Gastrocnemius medialis (tissue), 4 donors: ENCODE measurements at regions not wholly inside any gene's neighbourhood (a gene's known extent, or its start where the extent isn't known, plus 50 kb on each side); places are given as distances from the start of the nearest gene placed in this dataset.

Experiments
- ATAC-seq, 2 donors: fragments of 150-250 bp; one replicate each; pipeline ENCODE4 v1.9.1; 2016
- DNase-seq, 2 donors: peaks; one replicate each; pipeline ENCODE4 v3.0.0-alpha.2; 2019
- H3K27ac ChIP-seq, 4 donors: fragments of 200-600 bp; sonication (generic); 1 replicate in 1 of 4; 2 replicates in 3 of 4; pipeline ENCODE4 v1.5.1; 2016 to 2018; ENCODE audit warnings: mild to moderate bottlenecking in 2 of 4, moderate library complexity in 1 of 4
- H3K27me3 ChIP-seq, 3 donors: fragments of 200-600 bp; sonication (generic) in 2 of 3; 1 replicate in 1 of 3; 2 replicates in 2 of 3; pipeline versions ENCODE4 v1.5.1 to v1.6.0; 2016 to 2019; ENCODE audit warnings: mild to moderate bottlenecking in 1 of 3, moderate library complexity in 1 of 3
- H3K36me3 ChIP-seq, 2 donors: fragments of 200-600 bp; sonication (generic) in 1 of 2; one replicate each; pipeline ENCODE4 v1.5.1; 2017 to 2018
- H3K4me1 ChIP-seq, 2 donors: fragments of 200-600 bp; sonication (generic) in 1 of 2; one replicate each; pipeline ENCODE4 v1.5.1; 2016 to 2017; ENCODE audit warnings: mild to moderate bottlenecking in 2 of 2
- H3K4me3 ChIP-seq, 4 donors: fragments of 200-600 bp; sonication (generic) in 3 of 4; 1 replicate in 1 of 4; 2 replicates in 3 of 4; pipeline ENCODE4 v1.5.1; 2016 to 2019; ENCODE audit warnings: mild to moderate bottlenecking in 2 of 4
- H3K9me3 ChIP-seq, 3 donors: fragments of 200-600 bp; sonication (generic) in 2 of 3; 1 replicate in 1 of 3; 2 replicates in 2 of 3; pipeline ENCODE4 v1.5.1; 2016 to 2019
- CTCF ChIP-seq, 5 experiments: fragments of 450-650 bp in 3 of 5; fragments of 200-600 bp in 2 of 5; sonication (generic) in 2 of 5; IDR thresholded peaks in 4 of 5; conservative IDR thresholded peaks in 1 of 5; 1 replicate in 4 of 5; 2 replicates in 1 of 5; pipeline ENCODE4 v1.5.1; 2016 to 2019; ENCODE audit warnings: antibody characterized with exemption in 5 of 5, mild to moderate bottlenecking in 3 of 5, moderate library complexity in 3 of 5
- POLR2A ChIP-seq, 2 donors: fragments of 450-650 bp; IDR thresholded peaks; one replicate each; pipeline ENCODE4 v1.6.1; 2017; ENCODE audit warnings: antibody characterized with exemption in 2 of 2, mild to moderate bottlenecking in 2 of 2, moderate library complexity in 2 of 2
- in situ Hi-C, 4 donors: fragments of 200-750 bp; cut with MboI; loops; one replicate each; pipeline versions ENCODE4 v1.15.0 to v1.8.0; 2017; ENCODE audit warnings: low sequenced_read_pairs in 4 of 4
- intact Hi-C: fragments of 100-400 bp; cut with DNase I; formaldehyde crosslinking; loops from one replicate; pipeline ENCODE4 v1.15.1; 2023; ENCODE audit warnings: low total_unique reads

GRCh38 chr18:30572214-30572613 lies 470.3 kb downstream of the DSC3 start:
- no peak overlapping the region for H3K27ac ChIP-seq
- in situ Hi-C loops = no loop called here
- DNase-seq (no peak), ATAC-seq (no peak)
- no peak for TF ChIP-seq CTCF (IDR thresholded peaks at IDR 0.05 in 4 of 5, conservative IDR thresholded peaks at IDR 0.05 in 1 of 5)
- no peak for TF ChIP-seq POLR2A (IDR thresholded peaks at IDR 0.05)
- no peaks in the 10 kb centered on the region for H3K27me3 ChIP-seq
- intact Hi-C loops = no loop called here
- H3K36me3 ChIP-seq = no peaks in the 10 kb centered on the region
- H3K4me1 ChIP-seq = no peaks in the 10 kb centered on the region
- no peaks in the 10 kb centered on the region for H3K9me3 ChIP-seq
- H3K4me3 ChIP-seq = no peak overlapping the region

GRCh38 chr18:30568333-30568732 lies 474.2 kb downstream of the DSC3 start:
- Histone ChIP-seq H3K9me3 (no peaks in the 10 kb centered on the region), H3K27me3 (no peaks in the 10 kb centered on the region), H3K27ac (no peak overlapping the region), H3K4me1 (no peaks in the 10 kb centered on the region), H3K36me3 (no peaks in the 10 kb centered on the region), H3K4me3 (no peak overlapping the region)
- in situ Hi-C loops = no loop called here
- intact Hi-C loops = no loop called here
- DNase-seq (no peak), ATAC-seq (no peak)
- TF ChIP-seq POLR2A (IDR thresholded peaks at IDR 0.05) (no peak), CTCF (IDR thresholded peaks at IDR 0.05 in 4 of 5, conservative IDR thresholded peaks at IDR 0.05 in 1 of 5) (no peak)

GRCh38 chr18:30566877-30567276 lies 475.7 kb downstream of the DSC3 start:
- Histone ChIP-seq H3K27ac (no peak overlapping the region), H3K4me3 (no peak overlapping the region), H3K9me3 (no peaks in the 10 kb centered on the region), H3K36me3 (no peaks in the 10 kb centered on the region), H3K4me1 (no peaks in the 10 kb centered on the region), H3K27me3 (no peaks in the 10 kb centered on the region)
- in situ Hi-C loops (no loop called here), intact Hi-C loops (no loop called here)
- DNase-seq (no peak), ATAC-seq (no peak)
- TF ChIP-seq POLR2A (IDR thresholded peaks at IDR 0.05) (no peak), CTCF (IDR thresholded peaks at IDR 0.05 in 4 of 5, conservative IDR thresholded peaks at IDR 0.05 in 1 of 5) (no peak)

GRCh38 chr18:30562231-30562630 lies 480.3 kb downstream of the DSC3 start:
- Histone ChIP-seq H3K27me3 (no peaks in the 10 kb centered on the region), H3K9me3 (no peaks in the 10 kb centered on the region), H3K27ac (no peak overlapping the region), H3K4me3 (no peak overlapping the region), H3K36me3 (no peaks in the 10 kb centered on the region), H3K4me1 (no peaks in the 10 kb centered on the region)
- in situ Hi-C loops (no loop called here), intact Hi-C loops (no loop called here)
- DNase-seq (no peak), ATAC-seq (no peak)
- TF ChIP-seq CTCF (IDR thresholded peaks at IDR 0.05 in 4 of 5, conservative IDR thresholded peaks at IDR 0.05 in 1 of 5) (no peak), POLR2A (IDR thresholded peaks at IDR 0.05) (no peak)

- Histone ChIP-seq H3K4me3 (no peak overlapping the region), H3K27me3 (no peaks in the 10 kb centered on the region), H3K9me3 (no peaks in the 10 kb centered on the region), H3K36me3 (no peaks in the 10 kb centered on the region), H3K4me1 (no peaks in the 10 kb centered on the region), H3K27ac (no peak overlapping the region)
- in situ Hi-C loops (no loop called here), intact Hi-C loops (no loop called here)
- TF ChIP-seq POLR2A (IDR thresholded peaks at IDR 0.05) = no peak
- no peak for TF ChIP-seq CTCF (IDR thresholded peaks at IDR 0.05 in 4 of 5, conservative IDR thresholded peaks at IDR 0.05 in 1 of 5)
- ATAC-seq (no peak), DNase-seq (no peak)
Observed at GRCh38 chr18:30556112-30556511, 486.4 kb downstream of the DSC3 start.
